AG04450 (cell line): ENCODE measurements at regions not wholly inside any gene's neighbourhood (a gene's known extent, or its start where the extent isn't known, plus 50 kb on each side); places are given as distances from the start of the nearest gene placed in this dataset.

Experiments
- CTCF ChIA-PET: fragments of 300-600, 350-600 bp; formaldehyde crosslinking; extraction: SDS; loops from one replicate; lab custom pipeline; 2022; ENCODE audit warnings: antibody characterized with exemption, inconsistent platforms; lab: Charles Lee
- POLR2A ChIA-PET: fragments of 350-600 bp; formaldehyde crosslinking; extraction: SDS; loops from one replicate; lab custom pipeline; 2021; ENCODE audit warnings: antibody characterized with exemption, inconsistent platforms; lab: Yijun Ruan, JAX
- DNase-seq: peaks from one replicate; pipeline ENCODE4 v3.0.0-alpha.2; 2011; ENCODE audit warnings: low read depth, low spot score
- H3K27ac ChIP-seq: one replicate; pipeline ENCODE4 v1.5.1; 2012; ENCODE audit warnings: low read depth, low read length, control low read depth
- H3K27me3 ChIP-seq: one replicate; pipeline ENCODE4 v1.6.0; 2012; ENCODE audit warnings: low read length; ENCODE audit not compliant: control insufficient read depth, insufficient read depth
- H3K4me3 ChIP-seq: 2 replicates; pipeline ENCODE4 v1.5.1; 2011; ENCODE audit warnings: mild to moderate bottlenecking, low read depth, low read length, control low read depth
- H3K9me3 ChIP-seq: 2 replicates; pipeline ENCODE4 v1.5.1; 2012; ENCODE audit warnings: low read length; ENCODE audit not compliant: control insufficient read depth, insufficient read depth
- CTCF ChIP-seq: IDR thresholded peaks from 2 replicates; pipeline ENCODE4 v1.5.1; 2011; ENCODE audit warnings: low read depth, low read length, control low read depth, inconsistent platforms

- no peak for TF ChIP-seq CTCF
- DNase-seq, result no peak
- H3K27ac ChIP-seq, result no peak overlapping the region
- CTCF ChIA-PET, result no interaction called here
- H3K9me3 ChIP-seq, result no peaks in the 10 kb centered on the region
- H3K27me3 ChIP-seq, result peaks cover 3% of the 10 kb centered on the region
- POLR2A ChIA-PET, result no interaction called here
- no peak overlapping the region for H3K4me3 ChIP-seq
These were observed 90.6 kb upstream of the CDK1 start for GRCh38 chr10:60687679-60688078.

GRCh38 chr10:60684091-60684490 is 94.2 kb upstream of the CDK1 start:
- DNase-seq, result no peak
- CTCF ChIA-PET, result no interaction called here
- no peak for TF ChIP-seq CTCF
- Histone ChIP-seq H3K9me3 (no peaks in the 10 kb centered on the region), H3K27me3 (peaks cover 3% of the 10 kb centered on the region), H3K4me3 (no peak overlapping the region), H3K27ac (no peak overlapping the region)
- POLR2A ChIA-PET, result no interaction called here

- Histone ChIP-seq H3K9me3 (no peaks in the 10 kb centered on the region), H3K27me3 (peaks cover 3% of the 10 kb centered on the region), H3K4me3 (no peak overlapping the region), H3K27ac (no peak overlapping the region)
- no peak for TF ChIP-seq CTCF
- no peak for DNase-seq
- ChIA-PET CTCF (no interaction called here), POLR2A (no interaction called here)
These were observed 97.2 kb upstream of the CDK1 start for GRCh38 chr10:60681103-60681502.

GRCh38 chr10:60679388-60679990 is 98.8 kb upstream of the CDK1 start:
- DNase-seq, result no peak
- Histone ChIP-seq H3K9me3 (no peaks in the 10 kb centered on the region), H3K27me3 (peaks cover 5% of the 10 kb centered on the region), H3K27ac (no peak overlapping the region), H3K4me3 (no peak overlapping the region)
- POLR2A ChIA-PET, result no interaction called here
- CTCF ChIA-PET, result no interaction called here
- TF ChIP-seq CTCF, result no peak

GRCh38 chr10:60678978-60679377 is 99.3 kb upstream of the CDK1 start:
- DNase-seq, result no peak
- Histone ChIP-seq H3K4me3 (no peak overlapping the region), H3K27ac (no peak overlapping the region), H3K9me3 (no peaks in the 10 kb centered on the region), H3K27me3 (peaks cover 5% of the 10 kb centered on the region)
- POLR2A ChIA-PET, result no interaction called here
- no peak for TF ChIP-seq CTCF
- CTCF ChIA-PET, result no interaction called here
